Hindlimb muscle (tissue), 1 donor: ENCODE measurements at regions not wholly inside any gene's neighbourhood (a gene's known extent, or its start where the extent isn't known, plus 50 kb on each side); places are given as distances from the start of the nearest gene placed in this dataset.
"Not testable (repeated sequence)": the region's sequence is repeated elsewhere in the genome, so short reads cannot be mapped to it uniquely, and the experiment has no call there.

Experiments used
- DNase-seq: peaks from one replicate; pipeline ENCODE4 v3.0.0-alpha.2; 2013

- DNase-seq = peak; percentile 90
Observed at GRCh38 chr17:21551081-21551881, 141.0 kb upstream of the KCNJ18 start.

DNA sequence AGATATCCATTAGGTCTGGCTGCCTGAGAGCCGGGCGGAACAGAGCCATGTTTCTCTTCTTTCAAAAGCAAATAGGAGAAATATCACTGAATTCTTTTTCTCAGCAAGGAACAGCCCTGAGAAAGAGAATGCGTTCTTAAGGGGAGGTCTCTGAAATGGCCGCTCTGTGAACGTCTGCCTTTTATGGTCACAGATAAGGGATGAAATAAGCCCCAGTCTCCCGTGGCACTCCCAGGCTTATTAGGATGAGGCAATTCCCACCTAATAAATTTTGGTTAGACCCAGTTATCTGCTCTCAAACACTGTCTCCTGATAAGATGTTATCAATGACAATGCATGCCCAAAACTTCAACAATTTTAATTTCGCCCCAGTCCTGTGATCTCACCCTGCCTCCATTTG, 133.4 kb upstream of the KCNJ18 start:
- DNase-seq = not testable (repeated sequence)

DNA sequence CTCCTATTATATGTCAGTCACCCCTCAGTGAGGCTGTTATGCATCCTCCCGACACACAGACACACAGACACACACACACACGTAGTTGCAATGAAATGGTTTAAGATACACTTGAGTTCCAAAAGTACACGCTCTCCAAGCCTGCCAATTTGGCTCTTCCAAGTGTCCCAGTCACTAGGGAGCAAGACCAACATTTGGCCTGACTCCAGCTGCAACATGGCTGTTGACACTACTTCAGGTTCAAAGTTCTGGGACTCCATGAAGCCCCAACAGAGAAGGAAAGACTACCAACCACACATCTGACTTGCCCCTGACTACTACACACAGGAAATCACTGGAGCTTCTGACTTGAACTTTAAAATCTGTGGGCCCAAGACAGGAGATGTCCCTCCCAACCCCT, 128.1 kb upstream of the KCNJ18 start:
- no peak for DNase-seq

DNA sequence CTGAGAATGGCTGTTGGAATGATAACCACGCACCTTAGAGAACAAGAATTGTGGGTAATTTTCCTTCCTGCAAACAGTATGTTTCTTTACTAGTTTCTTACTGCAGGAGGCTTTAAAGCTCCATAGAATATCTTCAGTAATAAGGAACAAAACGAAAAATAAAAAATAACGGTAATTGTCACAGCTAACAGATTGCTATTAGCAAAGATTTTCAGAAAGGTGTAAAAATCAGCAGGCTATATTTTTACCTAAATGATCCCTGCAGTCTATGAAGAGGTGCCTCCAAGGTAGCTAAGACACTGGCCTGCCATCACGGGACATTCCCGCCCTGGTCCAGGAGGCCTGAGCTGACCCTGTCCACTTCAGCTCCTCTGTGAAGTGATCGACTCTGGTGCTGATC, 127.6 kb upstream of the KCNJ18 start:
- not testable (repeated sequence) for DNase-seq

- not testable (repeated sequence) for DNase-seq
Observed at GRCh38 chr17:21570427-21570826, 121.9 kb upstream of the KCNJ18 start.

DNA sequence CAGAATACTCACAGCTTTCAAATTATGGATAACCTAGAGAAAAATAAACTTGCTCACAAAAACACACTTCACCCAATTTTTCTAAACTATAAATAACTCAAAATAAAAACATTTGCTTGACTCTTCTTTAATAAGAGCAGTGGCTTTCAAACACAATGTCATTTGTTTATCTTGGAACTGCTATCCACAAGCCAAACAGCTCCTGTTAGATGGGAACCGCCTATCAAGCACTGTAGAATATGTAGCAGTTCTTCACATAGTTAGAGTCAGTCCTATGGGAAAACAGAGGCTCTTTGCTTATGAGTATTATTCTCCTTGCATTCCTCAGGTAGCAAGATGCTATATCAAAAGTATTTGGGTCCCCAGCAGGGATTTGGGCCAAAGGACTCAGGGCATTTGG, 120.2 kb upstream of the KCNJ18 start:
- DNase-seq = not testable (repeated sequence)

- peak; percentile 6 for DNase-seq
Observed at GRCh38 chr17:21573271-21573960, 118.9 kb upstream of the KCNJ18 start.

DNA sequence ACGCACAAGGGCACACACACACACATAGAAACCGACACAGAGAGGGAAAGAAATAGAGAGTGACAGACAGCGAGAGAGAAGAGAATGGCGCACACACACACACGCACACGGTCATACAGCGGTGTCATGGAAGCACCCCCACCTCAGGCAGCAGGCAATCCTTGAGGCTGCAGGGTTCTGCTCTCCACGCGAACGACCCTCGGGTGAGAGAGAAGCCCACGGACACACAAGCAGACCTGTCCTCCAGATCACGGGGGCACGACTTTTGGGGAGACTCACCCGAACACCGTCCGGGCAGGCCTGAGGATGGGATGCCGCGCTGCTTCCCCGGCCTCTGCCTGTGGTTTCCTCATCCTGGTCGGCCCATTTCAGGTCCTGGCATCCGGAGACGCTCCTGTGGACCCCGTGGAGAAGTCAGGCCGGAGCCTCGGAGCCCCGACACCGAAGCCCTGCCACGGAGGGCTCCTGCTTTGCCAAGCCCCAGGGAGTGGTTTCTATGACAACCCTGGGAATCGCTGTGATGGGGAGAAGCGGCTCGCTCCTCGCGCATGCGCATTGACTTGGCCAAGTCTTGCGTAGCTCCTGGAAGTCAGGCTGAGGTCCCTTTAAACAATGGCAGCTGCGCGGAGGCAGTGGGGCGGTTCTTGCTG, 118.2 kb upstream of the KCNJ18 start:
- DNase-seq = peak; percentile 70

DNA sequence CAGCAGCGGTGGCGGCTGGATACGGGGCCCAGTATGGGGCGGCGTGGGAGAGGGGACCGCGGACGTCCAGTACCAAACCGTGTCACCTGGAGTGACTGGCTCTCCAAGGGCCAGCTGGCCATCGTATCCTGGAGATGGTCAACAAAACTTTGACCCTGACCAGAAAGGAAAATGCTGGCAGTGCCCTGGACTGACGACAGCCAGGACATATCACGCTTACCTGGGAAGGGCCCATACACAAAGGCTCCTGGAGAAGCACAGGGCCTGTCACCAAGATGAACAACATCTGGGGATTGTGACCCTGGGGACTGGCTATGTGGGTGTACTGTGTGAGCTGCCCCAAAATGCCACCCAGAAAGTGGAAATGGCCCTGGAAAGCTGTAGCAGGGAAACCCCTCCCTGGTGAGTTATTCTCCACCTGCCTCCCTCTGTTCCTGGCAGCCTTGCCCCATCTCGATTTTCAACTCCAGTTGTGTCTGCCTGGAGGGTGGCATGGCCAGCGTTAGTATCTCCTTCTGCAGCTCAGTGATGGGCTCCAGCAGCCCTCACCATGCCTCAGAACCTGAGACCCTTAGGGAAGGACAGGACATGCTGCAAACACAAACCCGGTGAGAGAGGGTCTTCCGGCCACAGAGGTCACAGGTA, 117.6 kb upstream of the KCNJ18 start:
- not testable (repeated sequence) for DNase-seq

GRCh38 chr17:21578783-21579182, 113.5 kb upstream of the KCNJ18 start:
- not testable (repeated sequence) for DNase-seq

- no peak for DNase-seq
Observed at GRCh38 chr17:21592774-21593173, 99.5 kb upstream of the KCNJ18 start.

- not testable (repeated sequence) for DNase-seq
Observed at GRCh38 chr17:21593452-21594105, 98.7 kb upstream of the KCNJ18 start.

DNA sequence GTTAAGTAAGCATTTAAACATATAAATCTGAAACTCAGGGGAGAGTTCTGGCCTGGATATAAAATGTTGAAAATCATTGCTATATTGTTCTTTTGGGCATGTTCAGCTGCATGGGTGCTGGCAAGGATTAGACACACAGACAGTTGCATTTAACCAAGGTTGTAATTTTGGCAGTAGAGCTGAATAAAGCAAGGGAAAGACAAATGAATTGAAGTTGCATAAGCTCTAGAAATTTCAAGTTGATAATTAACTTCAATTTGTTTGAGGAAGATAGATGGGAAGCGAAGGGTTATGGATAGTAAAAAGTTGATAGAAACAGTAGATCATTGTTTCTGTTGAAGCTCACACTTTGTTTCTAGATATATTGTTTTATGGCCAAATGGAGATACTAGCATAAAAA, 97.2 kb upstream of the KCNJ18 start:
- no peak for DNase-seq

DNA sequence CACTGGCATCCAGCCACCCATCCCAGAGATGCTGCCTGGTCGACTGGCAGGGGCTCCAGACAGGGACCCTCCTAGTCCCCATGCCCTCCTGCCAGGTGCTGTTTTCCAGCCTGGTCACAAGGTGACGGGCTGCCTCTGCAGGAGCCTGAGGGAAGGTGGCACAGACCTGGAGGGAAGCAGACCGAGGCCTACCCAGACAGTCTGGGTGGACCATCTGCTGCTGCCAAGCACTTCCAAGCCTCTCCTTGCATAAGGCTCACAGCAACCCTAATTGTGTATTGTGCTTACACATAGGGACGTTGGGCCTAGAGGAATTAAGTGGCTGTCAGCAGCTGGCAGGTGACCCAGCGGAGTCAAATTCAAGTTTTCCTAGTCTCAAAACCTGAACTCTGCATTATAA, 90.1 kb upstream of the KCNJ18 start:
- DNase-seq = no peak

- DNase-seq = not testable (repeated sequence)
Observed at GRCh38 chr17:21603292-21603691, 89.0 kb upstream of the KCNJ18 start.

DNA sequence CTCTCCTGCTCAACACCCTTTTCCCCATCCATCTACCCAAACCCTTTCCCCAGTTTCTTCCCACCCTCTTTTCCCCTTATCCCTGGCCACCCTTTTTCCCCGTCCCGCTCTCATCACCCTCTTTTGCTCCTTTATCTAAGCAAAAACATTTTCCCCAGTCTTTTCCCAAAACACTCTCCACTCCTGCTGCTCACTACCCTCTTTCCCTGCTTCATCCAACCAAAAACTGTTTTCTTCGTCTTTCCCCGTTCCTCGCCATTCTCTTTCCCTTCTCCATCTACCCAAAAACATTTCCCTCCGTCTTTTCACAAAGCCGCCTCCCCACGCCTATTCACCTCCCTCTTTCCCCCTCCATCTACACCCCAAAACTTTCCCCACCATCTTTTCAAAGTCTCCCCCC, 80.9 kb upstream of the KCNJ18 start:
- DNase-seq = not testable (repeated sequence)

- DNase-seq = not testable (repeated sequence)
Observed at GRCh38 chr17:21612123-21613070, 79.9 kb upstream of the KCNJ18 start.

DNA sequence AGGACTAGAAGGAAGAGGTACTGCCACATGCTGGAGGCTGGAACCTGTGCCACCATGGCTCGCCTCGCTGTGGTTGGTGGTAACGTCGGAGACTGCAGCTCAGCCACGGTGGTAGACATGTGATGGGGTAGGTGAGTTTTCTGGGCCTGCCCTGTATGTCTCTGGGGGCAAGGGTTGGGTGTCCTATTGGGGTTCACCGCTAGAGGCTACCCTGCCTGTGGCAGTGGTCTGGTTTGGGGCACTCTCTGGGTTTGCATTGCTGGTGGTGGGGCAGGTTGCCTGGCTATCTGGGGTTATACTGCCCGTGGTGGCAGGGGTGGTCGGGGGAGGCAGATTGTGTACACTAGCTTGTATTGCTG, 79.3 kb upstream of the KCNJ18 start:
- no peak for DNase-seq

DNA sequence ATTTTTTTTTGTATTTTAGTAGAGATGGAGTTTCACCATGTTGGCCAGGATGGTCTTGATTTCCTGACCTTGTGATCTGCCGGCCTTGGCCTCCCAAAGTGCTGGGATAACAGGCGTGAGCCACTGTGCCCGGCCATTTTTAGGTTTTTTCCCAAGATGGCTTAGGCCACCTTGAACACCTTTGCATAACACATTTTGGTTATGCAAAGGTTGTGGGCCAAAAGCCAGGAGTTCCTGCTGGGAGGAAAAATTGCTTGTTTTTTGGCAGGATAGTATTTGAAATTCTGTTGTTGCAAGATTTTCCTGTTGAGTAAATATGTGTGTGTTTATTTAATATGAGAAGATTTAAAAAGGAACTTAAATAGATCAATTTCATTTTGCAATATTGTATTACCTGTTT, 65.3 kb upstream of the KCNJ18 start:
- DNase-seq = not testable (repeated sequence)
